SU-DHL-6 (cell line): ENCODE measurements at regions not wholly inside any gene's neighbourhood (a gene's known extent, or its start where the extent isn't known, plus 50 kb on each side); places are given as distances from the start of the nearest gene placed in this dataset.
"Not testable (repeated sequence)": the region's sequence is repeated elsewhere in the genome, so short reads cannot be mapped to it uniquely, and the experiment has no call there.

Experiments
- H2AFZ ChIP-seq: fragments of 200-600 bp; sonication (generic); 2 replicates; pipeline ENCODE4 v1.6.1; 2014; ENCODE audit warnings: low read depth, mild to moderate bottlenecking, moderate library complexity, mixed read lengths, antibody characterized with exemption, low read length; ENCODE audit not compliant: severe bottlenecking
- H3F3A ChIP-seq: fragments of 200-600 bp; shearing (Covaris generic); 2 replicates; pipeline ENCODE4 v1.6.0; 2016; ENCODE audit warnings: antibody characterized with exemption, mild to moderate bottlenecking; ENCODE audit not compliant: insufficient read depth
- H3K27ac ChIP-seq: fragments of 200-600 bp; sonication (generic); 2 replicates; pipeline ENCODE4 v1.5.1; 2016; ENCODE audit warnings: low read depth, mild to moderate bottlenecking, low read length, moderate library complexity, mixed read lengths
- H3K27me3 ChIP-seq: fragments of 200-600 bp; sonication (generic), shearing (Covaris generic); 2 replicates; pipeline ENCODE4 v1.6.0; 2014; ENCODE audit warnings: mild to moderate bottlenecking, low read length
- H3K36me3 ChIP-seq: fragments of 200-600 bp; sonication (generic); 2 replicates; pipeline ENCODE4 v1.6.1; 2014; ENCODE audit warnings: mild to moderate bottlenecking, low read length, mixed read lengths
- H3K4me2 ChIP-seq: fragments of 300-600, 200-600 bp; shearing (Covaris generic), sonication (generic); 2 replicates; pipeline ENCODE4 v1.6.0; 2014; ENCODE audit warnings: low read length, low read depth, mild to moderate bottlenecking; ENCODE audit not compliant: poor library complexity, severe bottlenecking
- H3K4me3 ChIP-seq: fragments of 200-600 bp; sonication (generic); 2 replicates; pipeline ENCODE4 v1.5.1; 2014; ENCODE audit warnings: antibody characterized with exemption, low read length, mild to moderate bottlenecking, mixed read lengths; ENCODE audit not compliant: insufficient read depth, poor library complexity, severe bottlenecking
- H3K79me2 ChIP-seq: fragments of 200-600 bp; sonication (generic); 2 replicates; pipeline ENCODE4 v1.6.1; 2014; ENCODE audit warnings: mild to moderate bottlenecking, low read length, moderate library complexity; ENCODE audit not compliant: insufficient read depth
- H3K9ac ChIP-seq: fragments of 200-600 bp; sonication (generic); 2 replicates; pipeline ENCODE4 v1.7.0; 2014; ENCODE audit warnings: mild to moderate bottlenecking, low read length
- H3K9me2 ChIP-seq: fragments of 200-600 bp; sonication (generic); replicated peaks from 2 replicates; pipeline ENCODE4 v1.6.1; 2014; ENCODE audit warnings: low read length; ENCODE audit not compliant: insufficient read depth
- H3K9me3 ChIP-seq: fragments of 200-600 bp; sonication (generic); 2 replicates; pipeline ENCODE4 v1.6.1; 2014; ENCODE audit warnings: low read length, mixed read lengths; ENCODE audit not compliant: insufficient read depth
- H4K20me1 ChIP-seq: fragments of 200-600 bp; sonication (generic); 2 replicates; pipeline ENCODE4 v1.6.1; 2014; ENCODE audit warnings: low read depth, mild to moderate bottlenecking, antibody characterized with exemption, low read length, moderate library complexity, mixed read lengths
- CTCF ChIP-seq: fragments of 200-600 bp; sonication (generic); IDR thresholded peaks from one replicate; pipeline ENCODE4 v1.5.1; 2017; ENCODE audit warnings: antibody characterized with exemption, mild to moderate bottlenecking, low read length, moderate library complexity; ENCODE audit not compliant: insufficient read depth, poor library complexity, severe bottlenecking
- EZH2phosphoT487 ChIP-seq: fragments of 200-600 bp; sonication (generic), shearing (Covaris generic); conservative IDR thresholded peaks from 2 replicates; pipeline ENCODE4 v1.6.1; 2018; ENCODE audit warnings: mild to moderate bottlenecking, antibody characterized with exemption, low read length, moderate library complexity, mixed read lengths

DNA sequence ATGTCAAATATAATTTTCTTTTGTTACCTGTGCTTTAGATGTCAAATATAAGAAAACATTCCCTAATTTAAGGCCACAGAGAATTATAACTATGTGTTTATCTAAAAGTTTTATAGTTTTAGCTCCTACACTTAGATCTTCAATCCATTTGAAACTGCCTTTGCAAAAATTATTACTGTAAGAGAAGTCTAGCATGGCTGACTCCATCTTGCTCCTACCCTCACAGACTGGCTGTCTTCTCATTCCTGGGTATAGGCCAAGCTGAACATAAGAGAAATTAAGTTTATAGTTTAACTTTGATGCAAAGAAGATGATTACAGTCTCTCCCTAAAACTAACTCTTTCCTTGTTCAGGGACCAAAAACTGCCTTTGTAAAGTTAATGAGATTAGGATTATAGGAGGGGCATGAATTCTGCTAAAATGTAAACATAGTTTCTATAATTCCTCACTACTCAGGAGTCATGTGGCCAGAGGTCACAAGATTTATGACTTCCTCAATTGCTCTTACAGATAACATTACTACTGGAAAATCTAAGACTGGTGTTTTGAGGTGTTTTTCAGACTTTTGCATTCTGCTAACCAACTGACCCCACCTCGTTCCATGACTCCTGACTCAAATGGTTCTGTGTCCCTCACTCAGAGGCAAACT lies 184.0 kb downstream of the BCHE start:
- no peaks in the 10 kb centered on the region for H3K36me3 ChIP-seq
- TF ChIP-seq CTCF, result no peak
- no peak for TF ChIP-seq EZH2phosphoT487

DNA sequence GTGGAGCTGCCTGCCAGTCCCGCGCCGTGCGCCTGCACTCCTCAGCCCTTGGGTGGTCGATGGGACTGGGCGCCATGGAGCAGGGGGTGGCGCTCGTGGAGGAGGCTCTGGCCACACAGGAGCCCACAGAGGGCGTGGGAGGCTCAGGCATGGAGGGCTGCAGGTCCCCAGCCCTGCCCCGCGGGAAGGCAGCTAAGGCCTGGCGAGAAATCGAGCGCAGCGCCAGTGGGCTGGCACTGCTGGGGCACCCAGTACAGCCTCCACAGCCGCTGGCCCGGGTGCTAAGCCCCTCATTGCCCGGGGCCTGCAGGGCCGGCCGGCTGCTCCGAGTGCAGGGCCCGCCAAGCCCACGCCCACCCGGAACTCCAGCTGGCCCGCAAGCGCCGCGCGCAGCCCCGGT lies 187.9 kb downstream of the BCHE start:
- H3K4me3 ChIP-seq, H3K79me2 ChIP-seq, H3K27me3 ChIP-seq, H3F3A ChIP-seq, H3K4me2 ChIP-seq, H3K27ac ChIP-seq, H2AFZ ChIP-seq, H3K9ac ChIP-seq, H3K36me3 ChIP-seq, H4K20me1 ChIP-seq, H3K9me3 ChIP-seq, H3K9me2 ChIP-seq: not testable (repeated sequence)

More for the DNA sequence above, 184.0 kb downstream of the BCHE start:
- Histone ChIP-seq H4K20me1 (no peaks in the 10 kb centered on the region), H3K4me3 (no peak overlapping the region), H2AFZ (no peak overlapping the region), H3K27ac (no peak overlapping the region), H3K79me2 (no peaks in the 10 kb centered on the region), H3K9ac (no peak overlapping the region), H3K9me3 (no peaks in the 10 kb centered on the region), H3F3A (no peaks in the 10 kb centered on the region), H3K9me2 (no peaks in the 10 kb centered on the region), H3K4me2 (no peak overlapping the region), H3K27me3 (no peaks in the 10 kb centered on the region)

- Histone ChIP-seq H3F3A (no peaks in the 10 kb centered on the region), H3K27ac (no peak overlapping the region), H3K9ac (no peak overlapping the region), H4K20me1 (no peaks in the 10 kb centered on the region), H3K9me3 (no peaks in the 10 kb centered on the region), H3K27me3 (no peaks in the 10 kb centered on the region), H3K36me3 (no peaks in the 10 kb centered on the region), H3K79me2 (no peaks in the 10 kb centered on the region), H3K9me2 (no peaks in the 10 kb centered on the region), H3K4me2 (no peak overlapping the region), H3K4me3 (no peak overlapping the region), H2AFZ (peak overlapping the region; percentile 4)
- TF ChIP-seq EZH2phosphoT487 (no peak), CTCF (no peak)
Observed at GRCh38 chr3:165645191-165645590, 192.0 kb downstream of the BCHE start.

DNA sequence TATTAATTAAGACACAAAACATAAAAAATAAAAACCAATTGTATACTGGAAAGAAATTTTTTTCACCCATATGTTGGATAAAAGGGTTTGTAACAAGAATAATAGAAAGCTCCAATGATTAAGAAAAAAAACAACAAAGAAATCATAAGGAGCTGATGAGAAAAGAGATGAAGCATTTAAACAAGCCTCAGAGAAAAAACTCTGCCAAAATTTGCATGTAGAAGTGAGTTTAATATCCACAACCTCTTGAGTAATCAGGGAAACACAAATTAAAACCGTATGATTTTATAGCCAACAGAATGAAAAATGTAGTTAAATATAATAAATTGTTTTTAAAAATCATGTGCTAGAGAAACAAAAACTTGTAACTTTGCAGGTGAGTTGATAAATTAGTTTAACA lies 192.9 kb downstream of the BCHE start:
- no peak overlapping the region for H3K9ac ChIP-seq
- no peaks in the 10 kb centered on the region for H3K27me3 ChIP-seq
- H3K79me2 ChIP-seq, result no peaks in the 10 kb centered on the region
- H2AFZ ChIP-seq, result peak overlapping the region; percentile 34
- no peaks in the 10 kb centered on the region for H3K9me2 ChIP-seq
- no peak overlapping the region for H3K4me2 ChIP-seq
- H3K27ac ChIP-seq, result no peak overlapping the region
- no peaks in the 10 kb centered on the region for H4K20me1 ChIP-seq
- H3F3A ChIP-seq, result no peaks in the 10 kb centered on the region
- no peaks in the 10 kb centered on the region for H3K9me3 ChIP-seq
- no peak for TF ChIP-seq EZH2phosphoT487
- no peak for TF ChIP-seq CTCF
- no peaks in the 10 kb centered on the region for H3K36me3 ChIP-seq
- H3K4me3 ChIP-seq, result no peak overlapping the region
